K562 (cell line): ENCODE measurements at regions not wholly inside any gene's neighbourhood (a gene's known extent, or its start where the extent isn't known, plus 50 kb on each side); places are given as distances from the start of the nearest gene placed in this dataset.

ENCODE experiments used
- ATAC-seq: fragments of 200-7000 bp; cut with Tn5 transposase; 3 replicates; pipeline ENCODE4 v1.9.1; 2020; ENCODE audit warnings: moderate library complexity
- BruUV-seq: library from RNA; stranded (reverse); fragments of 400-500 nt; replicated peaks from 2 replicates; lab custom pipeline; 2021; lab: Mats Ljungman, UMichigan
- CTCF ChIA-PET: fragments of 300-600 bp; formaldehyde crosslinking; extraction: SDS; loops from one replicate; lab custom pipeline; 2021; ENCODE audit warnings: low intra/inter-chr PET ratio; lab: Yijun Ruan, JAX
- POLR2A ChIA-PET: fragments of 300-600, 350-650 bp; sonication (Branson Sonifier 250); formaldehyde crosslinking; extraction: SDS; loops from one replicate; lab custom pipeline; 2021; ENCODE audit warnings: antibody characterized with exemption, inconsistent platforms; lab: Yijun Ruan, JAX
- DNase-seq, 4 experiments: peaks; one replicate each; pipeline versions ENCODE4 v3.0.0 to v3.0.0-alpha.2; 2011 to 2018; ENCODE audit warnings: low spot score in 3 of 4, mixed read lengths in 3 of 4; ENCODE audit errors: extremely low read depth in 1 of 4
- FAIRE-seq: peaks from 2 replicates; lab custom pipeline; 2011; peaks lifted over from hg19 to GRCh38; lab: Jason Lieb, UNC
- H2AFZ ChIP-seq: 2 replicates; pipeline ENCODE4 v1.6.0; 2011; ENCODE audit warnings: low read depth, low read length, control low read depth, inconsistent platforms
- H3K27ac ChIP-seq: fragments of 200-600 bp; 3 replicates; pipeline ENCODE4 v1.8.0; 2011; ENCODE audit warnings: low read depth, mild to moderate bottlenecking, control low read depth, inconsistent platforms, low read length, moderate library complexity, mixed read lengths; ENCODE audit errors: extremely low read depth
- H3K27me3 ChIP-seq, 2 experiments: fragments of 300-600 bp in 1 of 2; 2 replicates in 1 of 2; 3 replicates in 1 of 2; pipeline versions ENCODE4 v1.6.0 to v1.8.0; 2011; ENCODE audit warnings: inconsistent platforms in 2 of 2, low read length in 2 of 2, mild to moderate bottlenecking in 1 of 2, mixed read lengths in 1 of 2, moderate library complexity in 1 of 2; ENCODE audit not compliant: control insufficient read depth in 2 of 2, insufficient read depth in 2 of 2
- H3K36me3 ChIP-seq: fragments of 300-600 bp; 3 replicates; pipeline ENCODE4 v1.8.0; 2011; ENCODE audit warnings: mild to moderate bottlenecking, low read length, inconsistent platforms; ENCODE audit not compliant: control insufficient read depth, insufficient read depth
- H3K4me1 ChIP-seq, 2 experiments: fragments of 200-600 bp in 1 of 2; replicated peaks in 1 of 2; 2 replicates in 1 of 2; 3 replicates in 1 of 2; pipeline versions ENCODE4 v1.5.1 to v1.8.0; 2011; ENCODE audit warnings: inconsistent platforms in 2 of 2, low read length in 2 of 2, mild to moderate bottlenecking in 1 of 2, mixed read lengths in 1 of 2, moderate library complexity in 1 of 2; ENCODE audit not compliant: control insufficient read depth in 2 of 2, insufficient read depth in 2 of 2
- H3K4me2 ChIP-seq: 2 replicates; pipeline ENCODE4 v1.6.1; 2011; ENCODE audit warnings: low read length, control low read depth, inconsistent platforms, mixed read lengths; ENCODE audit not compliant: insufficient read depth
- H3K4me3 ChIP-seq: fragments of 200-600 bp; sonication (generic), shearing (Covaris generic); 2 replicates; pipeline ENCODE4 v1.5.1; 2016; ENCODE audit warnings: control low read depth, inconsistent platforms
- H3K79me2 ChIP-seq: fragments of 200-600 bp; 3 replicates; pipeline ENCODE4 v1.8.0; 2011; ENCODE audit warnings: low read length, inconsistent platforms; ENCODE audit not compliant: control insufficient read depth, insufficient read depth
- H3K9ac ChIP-seq, 2 experiments: 2 replicates each; pipeline versions ENCODE4 v1.6.0 to v1.6.1; 2011; ENCODE audit warnings: low read depth in 2 of 2, low read length in 2 of 2, control low read depth in 1 of 2, inconsistent platforms in 1 of 2, mild to moderate bottlenecking in 1 of 2, mixed read lengths in 1 of 2; ENCODE audit not compliant: insufficient read depth in 1 of 2
- H3K9me1 ChIP-seq: one replicate; pipeline ENCODE4 v1.6.0; 2011; ENCODE audit warnings: inconsistent platforms, mild to moderate bottlenecking, low read length, moderate library complexity; ENCODE audit not compliant: control insufficient read depth, insufficient read depth
- H3K9me3 ChIP-seq: replicated peaks from 2 replicates; pipeline ENCODE4 v1.5.1; 2011; ENCODE audit warnings: low read depth, low read length, inconsistent platforms; ENCODE audit not compliant: control insufficient read depth, insufficient read depth
- H4K20me1 ChIP-seq: replicated peaks from 2 replicates; pipeline ENCODE4 v1.6.1; 2011; ENCODE audit warnings: low read length, inconsistent platforms, mixed read lengths; ENCODE audit not compliant: control insufficient read depth, insufficient read depth
- ADNP ChIP-seq: fragments of 200-800 bp; sonication (Bioruptor generic); IDR thresholded peaks from 2 replicates; pipeline ENCODE4 v1.6.1; 2016; ENCODE audit warnings: missing genetic modification characterization, missing compliant biosample characterization
- FUS ChIP-seq: fragments of 200-400 bp; formaldehyde crosslinking; optimal IDR thresholded peaks from 2 replicates; pipeline ENCODE3; 2017; ENCODE audit warnings: low read depth, low read length
- HNRNPH1 ChIP-seq: fragments of 200-400 bp; formaldehyde crosslinking; optimal IDR thresholded peaks from 2 replicates; pipeline ENCODE3; 2017; ENCODE audit warnings: low read depth, mild to moderate bottlenecking, low read length, moderate library complexity
- HNRNPL ChIP-seq: fragments of 200-400 bp; formaldehyde crosslinking; IDR thresholded peaks from 2 replicates; pipeline ENCODE4 v1.6.1; 2017; ENCODE audit warnings: low read depth, mild to moderate bottlenecking, low read length
- OTX1 ChIP-seq: fragments of 450-650 bp; formaldehyde crosslinking; IDR thresholded peaks from 2 replicates; pipeline ENCODE4 v1.4.0; 2022; ENCODE audit warnings: mild to moderate bottlenecking
- SMAD4 ChIP-seq: fragments of 250-450 bp; sonication (Bioruptor Pico); conservative IDR thresholded peaks from 2 replicates; pipeline ENCODE4 v1.8.0; 2021; ENCODE audit warnings: inconsistent platforms, mild to moderate bottlenecking, moderate library complexity
- YBX1 ChIP-seq: fragments of 450-650 bp; IDR thresholded peaks from 2 replicates; pipeline ENCODE4 v1.7.1; 2016; ENCODE audit warnings: mild to moderate bottlenecking
- ZNF133 ChIP-seq: fragments of 250-450 bp; sonication (Bioruptor Pico); IDR thresholded peaks from 2 replicates; pipeline ENCODE4 v1.4.0; 2020; ENCODE audit warnings: mild to moderate bottlenecking
- ZNF696 ChIP-seq: fragments of 250-450 bp; sonication (Bioruptor Pico); conservative IDR thresholded peaks from 2 replicates; pipeline ENCODE4 v1.4.0; 2020; ENCODE audit warnings: mild to moderate bottlenecking, moderate library complexity
- ZNF75A ChIP-seq: fragments of 450-650 bp; formaldehyde crosslinking; IDR thresholded peaks from 2 replicates; pipeline ENCODE4 v1.4.0; 2020; ENCODE audit warnings: mild to moderate bottlenecking
- ZZZ3 ChIP-seq: fragments of 450-650 bp; IDR thresholded peaks from 2 replicates; pipeline ENCODE4 v1.6.1; 2016; ENCODE audit warnings: antibody characterized with exemption, mild to moderate bottlenecking, moderate library complexity
- WGBS: fragments of 100-300 bp; shearing (Covaris generic); methylation state at CpG from one replicate; pipeline ENCODE4 v1.1.6; 2016; ENCODE audit warnings: low coverage, mixed read lengths; ENCODE audit not compliant: insufficient coverage; ENCODE audit errors: missing lambda C conversion rate; 5-methylcytosine and 5-hydroxymethylcytosine counted together
- in situ Hi-C: fragments of 300-500 bp; cut with MboI; formaldehyde crosslinking; loops from 4 replicates; pipeline ENCODE4 v1.15.0; 2018; ENCODE audit warnings: inconsistent platforms, mixed read lengths
- intact Hi-C: fragments of 100-400 bp; cut with micrococcal nuclease; formaldehyde crosslinking; loops from 2 replicates; pipeline ENCODE4 v1.14.2; 2022
- TF ChIP-seq, protein P1 (sequence below): IDR thresholded peaks from 2 replicates; pipeline ENCODE4 v1.6.1; 2011; ENCODE audit warnings: borderline replicate concordance, low read depth, mild to moderate bottlenecking, moderate library complexity, low read length; ENCODE audit not compliant: insufficient read depth, poor library complexity, severe bottlenecking
- TF ChIP-seq, protein P2 (sequence below): fragments of 450-650 bp; IDR thresholded peaks from 2 replicates; pipeline ENCODE4 v1.7.0; 2016; ENCODE audit warnings: borderline replicate concordance
- TF ChIP-seq, protein P3 (sequence below): sonication (generic); formaldehyde crosslinking; IDR thresholded peaks from 2 replicates; pipeline ENCODE4 v1.8.0; 2022; ENCODE audit warnings: mild to moderate bottlenecking, missing genetic modification reagents, borderline replicate concordance
- TF ChIP-seq, protein P4 (sequence below): fragments of 450-650 bp; IDR thresholded peaks from 2 replicates; pipeline ENCODE4 v1.6.1; 2016; ENCODE audit warnings: missing biosample characterization, missing genetic modification characterization

DNA sequence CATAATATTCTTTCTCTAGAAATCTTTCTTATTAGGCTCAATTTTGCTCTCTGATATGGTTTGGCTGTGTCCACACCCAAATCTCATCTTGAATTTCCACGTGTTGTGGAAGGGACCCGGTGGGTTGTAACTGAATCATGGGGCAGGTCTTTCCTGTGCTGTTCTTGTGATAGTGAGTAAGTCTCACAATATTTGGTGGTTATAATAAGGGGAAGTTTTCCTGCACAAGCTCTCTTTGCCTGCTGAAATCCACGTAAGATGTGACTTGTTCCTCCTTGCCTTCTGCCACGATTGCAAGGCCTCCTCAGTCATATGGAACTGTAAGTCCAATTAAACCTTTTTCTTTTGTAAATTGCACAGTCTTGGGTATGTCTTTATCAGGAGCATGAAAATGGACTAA, 73.8 kb downstream of the CAVIN2 start:
- FAIRE-seq = no peak
- TF ChIP-seq ZNF696 (CRISPR knock-in tag) (no peak), SMAD4 (no peak), ADNP (tag) (no peak), ZZZ3 (no peak), OTX1 (CRISPR knock-in tag) (no peak), ZNF75A (no peak), ZNF133 (no peak), HNRNPH1 (no peak), FUS (no peak), YBX1 (no peak), HNRNPL (no peak)
- TF ChIP-seq, protein P1, sequence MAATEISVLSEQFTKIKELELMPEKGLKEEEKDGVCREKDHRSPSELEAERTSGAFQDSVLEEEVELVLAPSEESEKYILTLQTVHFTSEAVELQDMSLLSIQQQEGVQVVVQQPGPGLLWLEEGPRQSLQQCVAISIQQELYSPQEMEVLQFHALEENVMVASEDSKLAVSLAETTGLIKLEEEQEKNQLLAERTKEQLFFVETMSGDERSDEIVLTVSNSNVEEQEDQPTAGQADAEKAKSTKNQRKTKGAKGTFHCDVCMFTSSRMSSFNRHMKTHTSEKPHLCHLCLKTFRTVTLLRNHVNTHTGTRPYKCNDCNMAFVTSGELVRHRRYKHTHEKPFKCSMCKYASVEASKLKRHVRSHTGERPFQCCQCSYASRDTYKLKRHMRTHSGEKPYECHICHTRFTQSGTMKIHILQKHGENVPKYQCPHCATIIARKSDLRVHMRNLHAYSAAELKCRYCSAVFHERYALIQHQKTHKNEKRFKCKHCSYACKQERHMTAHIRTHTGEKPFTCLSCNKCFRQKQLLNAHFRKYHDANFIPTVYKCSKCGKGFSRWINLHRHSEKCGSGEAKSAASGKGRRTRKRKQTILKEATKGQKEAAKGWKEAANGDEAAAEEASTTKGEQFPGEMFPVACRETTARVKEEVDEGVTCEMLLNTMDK = no peak
- TF ChIP-seq, protein P2, sequence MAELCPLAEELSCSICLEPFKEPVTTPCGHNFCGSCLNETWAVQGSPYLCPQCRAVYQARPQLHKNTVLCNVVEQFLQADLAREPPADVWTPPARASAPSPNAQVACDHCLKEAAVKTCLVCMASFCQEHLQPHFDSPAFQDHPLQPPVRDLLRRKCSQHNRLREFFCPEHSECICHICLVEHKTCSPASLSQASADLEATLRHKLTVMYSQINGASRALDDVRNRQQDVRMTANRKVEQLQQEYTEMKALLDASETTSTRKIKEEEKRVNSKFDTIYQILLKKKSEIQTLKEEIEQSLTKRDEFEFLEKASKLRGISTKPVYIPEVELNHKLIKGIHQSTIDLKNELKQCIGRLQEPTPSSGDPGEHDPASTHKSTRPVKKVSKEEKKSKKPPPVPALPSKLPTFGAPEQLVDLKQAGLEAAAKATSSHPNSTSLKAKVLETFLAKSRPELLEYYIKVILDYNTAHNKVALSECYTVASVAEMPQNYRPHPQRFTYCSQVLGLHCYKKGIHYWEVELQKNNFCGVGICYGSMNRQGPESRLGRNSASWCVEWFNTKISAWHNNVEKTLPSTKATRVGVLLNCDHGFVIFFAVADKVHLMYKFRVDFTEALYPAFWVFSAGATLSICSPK = no peak
- TF ChIP-seq, protein P3, sequence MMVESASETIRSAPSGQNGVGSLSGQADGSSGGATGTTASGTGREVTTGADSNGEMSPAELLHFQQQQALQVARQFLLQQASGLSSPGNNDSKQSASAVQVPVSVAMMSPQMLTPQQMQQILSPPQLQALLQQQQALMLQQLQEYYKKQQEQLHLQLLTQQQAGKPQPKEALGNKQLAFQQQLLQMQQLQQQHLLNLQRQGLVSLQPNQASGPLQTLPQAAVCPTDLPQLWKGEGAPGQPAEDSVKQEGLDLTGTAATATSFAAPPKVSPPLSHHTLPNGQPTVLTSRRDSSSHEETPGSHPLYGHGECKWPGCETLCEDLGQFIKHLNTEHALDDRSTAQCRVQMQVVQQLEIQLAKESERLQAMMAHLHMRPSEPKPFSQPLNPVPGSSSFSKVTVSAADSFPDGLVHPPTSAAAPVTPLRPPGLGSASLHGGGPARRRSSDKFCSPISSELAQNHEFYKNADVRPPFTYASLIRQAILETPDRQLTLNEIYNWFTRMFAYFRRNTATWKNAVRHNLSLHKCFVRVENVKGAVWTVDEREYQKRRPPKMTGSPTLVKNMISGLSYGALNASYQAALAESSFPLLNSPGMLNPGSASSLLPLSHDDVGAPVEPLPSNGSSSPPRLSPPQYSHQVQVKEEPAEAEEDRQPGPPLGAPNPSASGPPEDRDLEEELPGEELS (CRISPR knock-in tag) = no peak
- TF ChIP-seq, protein P4, sequence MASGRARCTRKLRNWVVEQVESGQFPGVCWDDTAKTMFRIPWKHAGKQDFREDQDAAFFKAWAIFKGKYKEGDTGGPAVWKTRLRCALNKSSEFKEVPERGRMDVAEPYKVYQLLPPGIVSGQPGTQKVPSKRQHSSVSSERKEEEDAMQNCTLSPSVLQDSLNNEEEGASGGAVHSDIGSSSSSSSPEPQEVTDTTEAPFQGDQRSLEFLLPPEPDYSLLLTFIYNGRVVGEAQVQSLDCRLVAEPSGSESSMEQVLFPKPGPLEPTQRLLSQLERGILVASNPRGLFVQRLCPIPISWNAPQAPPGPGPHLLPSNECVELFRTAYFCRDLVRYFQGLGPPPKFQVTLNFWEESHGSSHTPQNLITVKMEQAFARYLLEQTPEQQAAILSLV (tag) = no peak

More for the DNA sequence above, 73.8 kb downstream of the CAVIN2 start:
- H4K20me1 ChIP-seq = no peaks in the 10 kb centered on the region
- H3K9me3 ChIP-seq = no peaks in the 10 kb centered on the region
- BruUV-seq = no TSS peak
- DNase-seq (no peak), ATAC-seq (no peak)
- intact Hi-C loops = no loop called here
- no peaks in the 10 kb centered on the region for H3K4me1 ChIP-seq
- no peaks in the 10 kb centered on the region for H3K9me1 ChIP-seq
- no peak overlapping the region for H2AFZ ChIP-seq
- ChIA-PET CTCF (no interaction called here), POLR2A (no interaction called here)
- no peaks in the 10 kb centered on the region for H3K27me3 ChIP-seq
- no peaks in the 10 kb centered on the region for H3K79me2 ChIP-seq
- H3K27ac ChIP-seq = no peak overlapping the region
- WGBS = 6% methylated on average over 4 of the region's 4 CpGs
- no peak overlapping the region for H3K4me3 ChIP-seq
- no peaks in the 10 kb centered on the region for H3K36me3 ChIP-seq
- H3K4me2 ChIP-seq = no peak overlapping the region
- in situ Hi-C loops = no loop called here
- H3K9ac ChIP-seq = no peak overlapping the region
